Activated naive CD8-positive, alpha-beta T cell treated with anti-CD3 and anti-CD28 coated beads, Interleukin-2, amount 50 U/mL, for 16 hours (primary cell): ENCODE measurements at regions not wholly inside any gene's neighbourhood (a gene's known extent, or its start where the extent isn't known, plus 50 kb on each side); places are given as distances from the start of the nearest gene placed in this dataset.

Experiments used
- DNase-seq: peaks from one replicate; pipeline ENCODE4 v3.0.0-alpha.2; 2020; ENCODE audit warnings: low read depth, low spot score

- DNase-seq, result no peak
These were observed 1685.3 kb upstream of the TENM3 start for GRCh38 chr4:180557950-180558349.

- DNase-seq, result no peak
These were observed 1684.8 kb upstream of the TENM3 start for GRCh38 chr4:180558427-180558826.

GRCh38 chr4:180560896-180561295, 1682.3 kb upstream of the TENM3 start:
- no peak for DNase-seq

GRCh38 chr4:180564026-180564425, 1679.2 kb upstream of the TENM3 start:
- DNase-seq, result no peak

GRCh38 chr4:180564448-180564847, 1678.8 kb upstream of the TENM3 start:
- DNase-seq, result no peak

- DNase-seq, result no peak
These were observed 1677.3 kb upstream of the TENM3 start for GRCh38 chr4:180565856-180566431.

GRCh38 chr4:180566492-180566891, 1676.7 kb upstream of the TENM3 start:
- DNase-seq, result no peak

GRCh38 chr4:180567080-180567479, 1676.1 kb upstream of the TENM3 start:
- no peak for DNase-seq

- no peak for DNase-seq
These were observed 1671.6 kb upstream of the TENM3 start for GRCh38 chr4:180571516-180572055.

GRCh38 chr4:180578175-180578574, 1665.0 kb upstream of the TENM3 start:
- DNase-seq, result no peak

- DNase-seq, result no peak
These were observed 1662.1 kb upstream of the TENM3 start for GRCh38 chr4:180581061-180581460.

- no peak for DNase-seq
These were observed 1655.8 kb upstream of the TENM3 start for GRCh38 chr4:180587379-180587778.

- no peak for DNase-seq
These were observed 1653.6 kb upstream of the TENM3 start for GRCh38 chr4:180589575-180589974.

- DNase-seq, result no peak
These were observed 1646.2 kb upstream of the TENM3 start for GRCh38 chr4:180596888-180597483.

- DNase-seq, result no peak
These were observed 1644.9 kb upstream of the TENM3 start for GRCh38 chr4:180598281-180598680.

GRCh38 chr4:180603791-180604190, 1639.4 kb upstream of the TENM3 start:
- no peak for DNase-seq

- no peak for DNase-seq
These were observed 1632.9 kb upstream of the TENM3 start for GRCh38 chr4:180610324-180610723.

- DNase-seq, result no peak
These were observed 1627.5 kb upstream of the TENM3 start for GRCh38 chr4:180615746-180616145.

- DNase-seq, result no peak
These were observed 1626.0 kb upstream of the TENM3 start for GRCh38 chr4:180617196-180617595.

- DNase-seq, result no peak
These were observed 1624.8 kb upstream of the TENM3 start for GRCh38 chr4:180618396-180618795.

GRCh38 chr4:180619440-180619839, 1623.8 kb upstream of the TENM3 start:
- no peak for DNase-seq

GRCh38 chr4:180622254-180622653, 1620.9 kb upstream of the TENM3 start:
- no peak for DNase-seq

GRCh38 chr4:180625653-180626052, 1617.5 kb upstream of the TENM3 start:
- no peak for DNase-seq
